A172 (cell line): ENCODE measurements at regions not wholly inside any gene's neighbourhood (a gene's known extent, or its start where the extent isn't known, plus 50 kb on each side); places are given as distances from the start of the nearest gene placed in this dataset.
A peak's percentile ranks its signal among the peaks of the same experiment; 100 is the strongest.

Experiments
- DNase-seq: peaks from one replicate; pipeline ENCODE4 v3.0.0-alpha.2; 2015; ENCODE audit warnings: low spot score

DNA sequence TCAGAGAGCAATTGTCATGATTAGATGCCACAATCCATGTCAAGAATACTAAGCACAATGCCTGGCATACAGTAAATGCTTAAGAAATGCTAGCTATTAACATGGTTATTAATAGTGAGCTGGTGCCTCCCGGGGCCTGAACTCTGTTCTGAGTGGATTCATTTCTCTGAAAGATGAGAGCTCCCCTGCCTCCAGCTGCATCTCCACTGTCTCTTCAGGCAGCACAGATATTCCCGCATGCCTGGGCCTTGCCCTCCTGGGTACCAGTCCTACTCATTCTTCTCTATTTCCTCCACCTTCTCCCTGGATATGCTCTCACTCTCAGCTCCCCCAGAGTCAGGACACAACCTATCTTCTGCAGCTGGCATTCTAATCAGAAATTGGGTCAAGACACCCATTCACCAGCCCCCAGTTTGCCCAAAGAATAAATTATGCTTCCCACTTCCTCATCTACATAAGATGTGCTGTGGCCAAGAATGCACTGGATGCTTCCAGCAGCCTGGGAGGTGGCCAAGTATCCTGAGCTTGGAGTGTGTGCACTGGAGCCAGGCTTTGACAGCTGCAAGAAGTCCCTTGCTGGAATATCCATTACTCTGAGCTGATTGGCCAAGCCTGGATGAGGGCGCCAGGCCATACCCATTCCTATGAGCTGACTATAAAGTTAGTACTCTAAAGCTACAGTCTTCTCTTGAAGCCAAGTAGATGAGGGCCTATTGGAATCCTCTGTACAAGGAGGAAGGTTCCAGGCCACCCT is 669.0 kb downstream of the ACTL7B start:
- DNase-seq: peak; percentile 16

- DNase-seq: no peak
These were observed 670.2 kb downstream of the ACTL7B start for GRCh38 chr9:108185613-108186012.

DNA sequence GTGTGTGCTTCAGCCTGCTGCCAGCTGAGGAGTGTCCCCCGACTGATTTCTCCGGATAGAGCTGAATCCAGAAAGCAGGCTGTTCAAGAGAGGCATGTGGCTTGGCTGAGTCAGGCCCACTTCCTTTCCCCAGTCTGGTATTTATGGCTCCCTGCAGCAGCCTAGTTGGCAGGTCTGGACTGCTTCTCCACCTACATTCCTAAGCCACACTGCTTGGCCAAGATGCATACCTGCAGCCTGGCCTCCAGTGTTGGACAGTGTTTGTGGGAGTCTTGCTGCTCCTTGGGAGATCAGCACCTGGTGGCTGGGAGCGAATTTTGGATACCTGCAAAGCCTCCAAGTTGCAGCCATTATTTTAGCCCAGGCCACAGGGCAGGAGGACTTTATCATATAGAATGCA is 670.8 kb downstream of the ACTL7B start:
- peak; percentile 80 for DNase-seq

GRCh38 chr9:108184009-108184408 is 671.8 kb downstream of the ACTL7B start:
- DNase-seq: no peak

GRCh38 chr9:108182950-108183381 is 672.8 kb downstream of the ACTL7B start:
- peak; percentile 52 for DNase-seq

DNA sequence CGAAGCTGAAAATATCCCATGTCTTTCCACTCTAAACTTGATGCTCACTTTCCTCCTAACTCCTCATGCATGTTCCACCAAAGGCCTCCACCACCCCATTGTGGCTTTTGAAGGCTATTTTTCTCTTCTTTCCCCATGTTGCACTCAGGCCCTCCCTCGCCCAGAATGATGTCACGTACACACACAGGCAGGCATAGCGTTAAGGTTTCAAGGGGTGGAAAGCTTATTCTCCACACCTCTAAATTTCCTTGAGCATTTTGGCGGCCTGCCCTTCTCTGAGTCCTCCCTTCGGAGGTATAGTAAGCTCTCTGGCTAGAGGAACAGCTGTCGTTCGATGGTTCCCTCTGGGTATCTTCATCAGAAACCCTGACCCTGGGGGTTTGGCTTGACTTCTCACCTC is 673.5 kb downstream of the ACTL7B start:
- no peak for DNase-seq

- no peak for DNase-seq
These were observed 674.3 kb downstream of the ACTL7B start for GRCh38 chr9:108181441-108181840.

DNA sequence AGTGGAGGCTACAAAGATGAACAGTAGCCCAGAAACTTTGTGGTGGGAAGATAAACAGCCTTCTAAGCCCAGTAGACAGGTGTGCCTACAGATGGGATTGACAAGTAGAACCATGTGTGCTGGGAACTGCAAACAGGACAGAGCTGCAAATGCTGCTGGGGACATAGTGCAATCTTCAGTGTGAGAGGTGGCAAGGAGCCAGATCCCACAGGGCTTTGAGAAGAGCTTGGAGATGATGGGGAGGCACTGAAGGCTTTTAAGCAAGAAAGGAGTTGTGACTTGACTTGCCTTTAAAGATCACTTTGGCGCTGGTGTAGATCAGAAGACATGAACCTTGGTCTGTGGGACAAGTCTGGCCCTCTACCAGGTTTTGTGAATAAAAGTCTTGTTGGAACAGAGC is 675.2 kb downstream of the ACTL7B start:
- DNase-seq: no peak

GRCh38 chr9:108178318-108178717 is 677.5 kb downstream of the ACTL7B start:
- no peak for DNase-seq

- peak; percentile 65 for DNase-seq
These were observed 678.8 kb upstream of the KLF4 start for GRCh38 chr9:108168236-108168850.

DNA sequence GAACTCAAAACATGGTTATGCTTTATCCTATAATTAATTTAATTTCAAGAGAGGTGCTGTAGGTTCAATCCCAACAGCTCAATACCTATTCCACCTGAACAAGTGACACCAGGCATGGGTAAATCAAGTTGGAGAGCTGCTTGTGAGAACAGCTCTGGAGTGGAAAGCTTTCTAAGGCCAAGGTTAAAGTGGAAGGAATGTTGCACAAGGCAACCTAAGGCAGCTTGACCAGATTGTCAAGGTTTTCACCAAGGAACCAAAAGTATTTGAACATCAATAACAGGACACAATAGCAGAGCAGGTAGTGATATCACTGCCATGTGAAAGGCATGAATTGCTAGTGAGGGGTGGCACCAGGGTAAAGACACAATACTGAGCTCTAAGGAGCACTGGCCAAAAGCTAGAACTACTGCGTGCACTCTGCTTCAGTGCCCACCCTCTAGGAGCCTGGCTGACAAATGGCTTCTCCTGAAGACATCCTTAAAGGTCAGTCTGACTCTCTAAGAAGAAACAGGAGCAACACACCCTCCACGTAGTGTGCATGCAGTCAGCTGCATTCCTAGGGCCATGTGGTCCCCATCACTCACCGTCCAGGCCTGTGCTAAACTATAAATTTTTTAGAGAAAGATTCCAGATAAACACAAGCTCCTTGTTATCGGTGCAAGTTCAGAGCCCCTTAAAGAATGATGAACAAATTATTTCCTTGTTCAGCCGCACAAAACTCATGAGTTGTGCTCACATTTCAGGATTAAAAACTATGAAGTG is 677.7 kb upstream of the KLF4 start:
- no peak for DNase-seq

- no peak for DNase-seq
These were observed 677.0 kb upstream of the KLF4 start for GRCh38 chr9:108166519-108166918.

DNA sequence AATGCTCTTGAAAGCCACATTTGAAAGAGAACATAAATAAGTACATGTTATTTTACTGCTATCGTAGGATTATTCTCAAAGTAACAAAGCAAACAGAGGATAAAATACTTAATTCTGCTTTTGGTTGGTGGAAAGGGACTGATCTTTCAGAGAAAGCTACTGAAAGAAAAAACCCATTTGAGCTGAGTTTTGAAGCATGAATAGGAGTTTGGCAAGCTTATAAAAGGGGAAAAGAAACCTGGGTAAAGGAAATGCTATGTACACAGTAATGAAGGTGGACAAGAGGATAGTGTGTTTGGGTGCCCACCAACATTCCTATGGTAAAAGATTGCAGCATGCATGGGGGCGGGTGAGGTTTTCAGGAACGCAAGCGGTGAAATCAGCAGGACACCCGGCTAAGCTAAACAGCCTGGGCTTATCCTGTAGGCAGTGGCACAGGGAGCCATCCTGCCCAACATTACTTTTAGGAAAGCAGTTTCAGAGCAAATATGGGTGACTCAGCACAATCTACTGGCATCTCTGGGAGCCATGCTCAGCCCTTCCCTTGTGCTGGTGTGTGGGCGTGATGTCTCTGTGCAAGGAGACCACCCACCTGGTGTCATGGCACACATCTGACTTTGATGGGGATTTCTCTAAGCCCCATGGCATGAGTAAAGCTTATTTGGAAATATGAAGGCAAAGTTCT is 673.9 kb upstream of the KLF4 start:
- peak; percentile 43 for DNase-seq

- peak; percentile 87 for DNase-seq
These were observed 673.1 kb upstream of the KLF4 start for GRCh38 chr9:108162664-108163063.

DNA sequence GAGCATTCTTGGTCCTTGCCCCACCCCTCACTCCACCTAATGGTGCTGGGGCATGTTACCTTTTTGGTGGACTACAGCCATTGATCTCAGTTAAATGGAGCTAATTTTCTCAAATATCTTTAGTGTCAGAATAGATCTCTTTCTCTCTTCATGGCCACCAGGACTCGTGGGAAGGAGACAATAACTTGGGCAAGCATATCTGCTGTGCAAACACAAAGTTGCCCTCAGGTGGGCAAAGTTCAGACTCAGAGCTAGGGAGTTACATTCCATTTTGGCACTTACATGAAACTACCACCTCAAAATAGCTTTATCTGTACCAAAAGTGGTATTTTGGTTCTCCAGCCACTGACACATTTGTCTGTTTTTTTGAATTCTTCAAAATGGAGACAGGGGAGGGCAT is 671.9 kb upstream of the KLF4 start:
- DNase-seq: no peak

- no peak for DNase-seq
These were observed 671.3 kb upstream of the KLF4 start for GRCh38 chr9:108160706-108161355.

DNA sequence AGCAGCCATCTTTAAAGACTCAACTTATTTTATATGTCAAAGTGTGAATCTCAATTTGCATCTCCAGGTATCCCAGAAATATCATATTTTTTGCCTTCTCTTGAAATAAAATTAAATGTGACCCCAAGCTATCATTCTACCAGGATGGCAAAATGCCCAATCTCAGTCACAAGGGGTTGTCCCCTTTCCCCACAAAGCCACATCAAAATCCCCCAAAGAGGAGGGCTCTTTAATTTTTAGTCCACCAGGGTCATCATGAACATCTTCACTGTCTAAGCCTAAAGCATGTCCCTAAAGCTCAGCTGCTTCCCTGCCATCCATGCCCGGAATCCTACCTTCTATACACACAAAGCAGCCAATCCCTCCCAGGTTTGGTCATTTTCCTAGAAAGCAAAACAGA is 670.5 kb upstream of the KLF4 start:
- DNase-seq: no peak

DNA sequence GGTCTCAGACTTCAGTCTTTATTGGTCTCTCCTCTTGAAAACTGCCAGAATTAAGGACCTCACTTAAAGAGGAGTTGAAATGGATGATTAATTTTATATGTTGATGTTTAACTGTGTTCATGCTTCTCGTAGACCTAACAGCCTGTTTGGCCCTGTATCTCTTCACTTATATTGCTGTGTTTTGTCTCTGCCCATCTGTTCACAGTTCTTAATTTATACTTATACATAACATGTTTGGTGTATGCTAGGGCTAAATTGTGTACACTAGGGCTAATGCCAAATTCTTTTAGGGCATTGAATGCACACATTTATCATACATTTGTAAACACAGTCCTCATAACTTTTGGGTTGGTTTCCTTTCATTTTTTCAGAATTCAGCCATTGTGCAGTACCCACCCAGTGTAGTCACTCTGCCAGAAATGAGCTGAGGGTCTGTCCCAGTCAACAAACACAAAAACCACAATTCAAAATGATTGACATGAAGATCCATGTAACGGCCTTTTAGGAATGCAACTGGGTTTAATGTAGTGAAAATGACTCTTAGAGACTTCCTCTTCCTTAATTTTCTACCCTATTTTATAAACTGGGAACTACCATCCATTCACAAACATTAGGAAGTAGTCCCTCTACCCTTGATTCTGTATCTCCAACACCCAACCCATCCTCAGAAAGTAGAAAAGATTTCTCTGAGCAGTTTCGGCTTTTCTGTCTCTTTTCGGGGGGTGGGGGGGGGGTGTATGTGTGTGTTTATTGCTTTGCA is 668.8 kb upstream of the KLF4 start:
- no peak for DNase-seq

DNA sequence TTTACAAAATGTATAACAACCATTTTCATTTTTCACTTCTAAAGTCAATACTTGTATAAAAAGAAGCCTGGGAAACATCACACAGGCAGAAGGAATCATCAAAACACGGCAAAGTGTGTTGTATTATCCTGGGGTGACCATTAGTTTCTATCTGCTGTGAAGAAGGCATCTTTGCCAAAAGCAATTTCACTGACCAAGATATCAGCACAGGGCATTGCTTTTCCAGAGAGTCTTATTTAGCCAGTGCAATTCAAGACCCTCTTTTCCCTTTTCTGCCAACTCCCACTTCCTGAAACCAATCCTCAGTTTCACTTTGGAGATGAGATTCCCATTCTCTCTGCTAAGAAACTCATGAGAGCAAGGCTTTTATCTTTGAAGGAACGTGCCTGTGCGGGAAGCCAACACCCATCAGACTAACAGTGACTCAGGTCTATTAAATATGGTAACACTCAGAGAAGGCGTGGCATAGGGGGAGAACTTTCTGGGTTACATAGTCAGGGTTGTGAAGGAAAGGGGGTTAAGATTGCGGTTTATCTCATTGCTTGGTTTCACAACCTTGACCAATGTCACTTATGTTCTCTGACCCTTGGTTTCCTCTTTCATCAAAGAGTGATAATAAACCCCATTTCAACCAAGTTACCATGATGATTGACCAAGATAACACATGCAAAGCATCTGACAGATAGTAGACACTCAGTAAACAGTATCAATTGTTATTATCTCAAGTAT is 666.9 kb upstream of the KLF4 start:
- peak; percentile 72 for DNase-seq

- DNase-seq: no peak
These were observed 663.8 kb upstream of the KLF4 start for GRCh38 chr9:108153416-108153815.
